HepG2 (cell line): ENCODE measurements at regions not wholly inside any gene's neighbourhood (a gene's known extent, or its start where the extent isn't known, plus 50 kb on each side); places are given as distances from the start of the nearest gene placed in this dataset.
"Not testable (repeated sequence)": the region's sequence is repeated elsewhere in the genome, so short reads cannot be mapped to it uniquely, and the experiment has no call there.

ENCODE experiments used
- ATAC-seq: fragments of 200-7000 bp; cut with Tn5 transposase; 3 replicates; pipeline ENCODE4 v1.9.1; 2020; ENCODE audit warnings: mild to moderate bottlenecking, moderate library complexity
- BruUV-seq: library from RNA; stranded (reverse); fragments of 400-500 nt; replicated peaks from 2 replicates; lab custom pipeline; 2021; lab: Mats Ljungman, UMichigan
- CTCF ChIA-PET: fragments of 300-600 bp; formaldehyde crosslinking; extraction: SDS; loops from one replicate; lab custom pipeline; 2021; ENCODE audit warnings: low total read pairs, inconsistent platforms, low intra/inter-chr PET ratio; lab: Yijun Ruan, JAX
- POLR2A ChIA-PET: fragments of 350-600 bp; sonication (Branson Sonifier 250); formaldehyde crosslinking; loops from one replicate; lab custom pipeline; 2020; ENCODE audit warnings: antibody characterized with exemption, inconsistent platforms; lab: Yijun Ruan, JAX
- DNase-seq: peaks from one replicate; pipeline ENCODE4 v3.0.0-alpha.2; 2015; ENCODE audit warnings: low spot score
- FAIRE-seq: peaks from 3 replicates; lab custom pipeline; 2011; peaks lifted over from hg19 to GRCh38; lab: Jason Lieb, UNC
- H2AFZ ChIP-seq: one replicate; pipeline ENCODE4 v1.6.1; 2011; ENCODE audit warnings: low read length, inconsistent platforms
- H3K27ac ChIP-seq: fragments of 300-600 bp; 3 replicates; pipeline ENCODE4 v1.8.0; 2011; ENCODE audit warnings: mixed run types, mild to moderate bottlenecking, mixed read lengths, low read length, inconsistent platforms; ENCODE audit not compliant: insufficient read depth; ENCODE audit errors: extremely low read length
- H3K27me3 ChIP-seq, 2 experiments: fragments of 200-600 bp in 1 of 2; 2 replicates in 1 of 2; 3 replicates in 1 of 2; pipeline versions ENCODE4 v1.6.0 to v1.8.0; 2011; ENCODE audit warnings: low read length in 2 of 2, mild to moderate bottlenecking in 2 of 2, moderate library complexity in 2 of 2, inconsistent platforms in 1 of 2; ENCODE audit not compliant: insufficient read depth in 2 of 2, control insufficient read depth in 1 of 2
- H3K36me3 ChIP-seq, 2 experiments: fragments of 200-600 bp in 1 of 2; replicated peaks in 1 of 2; 2 replicates in 1 of 2; 3 replicates in 1 of 2; pipeline versions ENCODE4 v1.5.1 to v1.8.0; 2011; ENCODE audit warnings: low read length in 2 of 2, inconsistent platforms in 1 of 2; ENCODE audit not compliant: insufficient read depth in 2 of 2, control insufficient read depth in 1 of 2
- H3K4me1 ChIP-seq: 2 replicates; pipeline ENCODE4 v1.5.1; 2012; ENCODE audit warnings: low read length, inconsistent platforms; ENCODE audit not compliant: insufficient read depth
- H3K4me2 ChIP-seq: 2 replicates; pipeline ENCODE4 v1.6.0; 2011; ENCODE audit warnings: low read depth, low read length, inconsistent platforms
- H3K4me3 ChIP-seq, 3 experiments: fragments of 200-600 bp in 1 of 3; sonication (generic), shearing (Covaris generic) in 1 of 3; replicated peaks in 1 of 3; 2 replicates each; pipeline ENCODE4 v1.5.1; 2011 to 2016; ENCODE audit warnings: low read length in 3 of 3, inconsistent platforms in 2 of 3, low read depth in 2 of 3, mild to moderate bottlenecking in 2 of 3, control low read depth in 1 of 3, mixed read lengths in 1 of 3; ENCODE audit not compliant: insufficient read depth in 1 of 3
- H3K79me2 ChIP-seq: one replicate; pipeline ENCODE4 v1.6.1; 2011; ENCODE audit warnings: low read length, inconsistent platforms; ENCODE audit not compliant: insufficient read depth
- H3K9ac ChIP-seq: 2 replicates; pipeline ENCODE4 v1.6.0; 2011; ENCODE audit warnings: mild to moderate bottlenecking, low read depth, low read length, inconsistent platforms; ENCODE audit not compliant: insufficient read depth
- H3K9me3 ChIP-seq: 2 replicates; pipeline ENCODE4 v1.5.1; 2012; ENCODE audit warnings: mild to moderate bottlenecking, low read length
- H4K20me1 ChIP-seq: 2 replicates; pipeline ENCODE4 v1.6.0; 2011; ENCODE audit warnings: inconsistent platforms, mild to moderate bottlenecking, low read length, moderate library complexity; ENCODE audit not compliant: insufficient read depth
- WGBS: methylation state at CpG from one replicate; pipeline ENCODE4 v1.1.6; 2017; ENCODE audit warnings: low lambda C conversion rate; 5-methylcytosine and 5-hydroxymethylcytosine counted together
- in situ Hi-C: cut with HindIII; loops from 2 replicates; pipeline ENCODE4 v1.10.0; 2017; ENCODE audit warnings: low pct_unique_long_range_greater_than_20kb; ENCODE audit not compliant: extremely low pct_ligation_motif_present
- intact Hi-C: fragments of 100-400 bp; cut with micrococcal nuclease; formaldehyde crosslinking; loops from one replicate; pipeline ENCODE4 v1.10.0; 2022; ENCODE audit not compliant: unreplicated experiment

GRCh38 chr2:89233931-89234330 is 542.5 kb downstream of the RPIA start:
- CTCF ChIA-PET, H3K9me3 ChIP-seq, H3K36me3 ChIP-seq, H3K27ac ChIP-seq, H3K4me2 ChIP-seq, H3K4me1 ChIP-seq, H2AFZ ChIP-seq, FAIRE-seq, DNase-seq, intact Hi-C loops, ATAC-seq, POLR2A ChIA-PET, H4K20me1 ChIP-seq, BruUV-seq, H3K79me2 ChIP-seq, H3K9ac ChIP-seq, H3K27me3 ChIP-seq, in situ Hi-C loops, H3K4me3 ChIP-seq: not testable (repeated sequence)
- 0% methylated on average over 3 of the region's 4 CpGs for WGBS

GRCh38 chr2:89234818-89235466 is 543.5 kb downstream of the RPIA start:
- ATAC-seq, H4K20me1 ChIP-seq, H3K79me2 ChIP-seq, H3K9ac ChIP-seq, CTCF ChIA-PET, BruUV-seq, intact Hi-C loops, H3K4me1 ChIP-seq, FAIRE-seq, H3K27me3 ChIP-seq, DNase-seq, H3K4me2 ChIP-seq, H3K27ac ChIP-seq, H2AFZ ChIP-seq, H3K36me3 ChIP-seq, in situ Hi-C loops, H3K4me3 ChIP-seq, H3K9me3 ChIP-seq, POLR2A ChIA-PET: not testable (repeated sequence)
- 0% methylated on average over 1 of the region's 3 CpGs for WGBS

DNA sequence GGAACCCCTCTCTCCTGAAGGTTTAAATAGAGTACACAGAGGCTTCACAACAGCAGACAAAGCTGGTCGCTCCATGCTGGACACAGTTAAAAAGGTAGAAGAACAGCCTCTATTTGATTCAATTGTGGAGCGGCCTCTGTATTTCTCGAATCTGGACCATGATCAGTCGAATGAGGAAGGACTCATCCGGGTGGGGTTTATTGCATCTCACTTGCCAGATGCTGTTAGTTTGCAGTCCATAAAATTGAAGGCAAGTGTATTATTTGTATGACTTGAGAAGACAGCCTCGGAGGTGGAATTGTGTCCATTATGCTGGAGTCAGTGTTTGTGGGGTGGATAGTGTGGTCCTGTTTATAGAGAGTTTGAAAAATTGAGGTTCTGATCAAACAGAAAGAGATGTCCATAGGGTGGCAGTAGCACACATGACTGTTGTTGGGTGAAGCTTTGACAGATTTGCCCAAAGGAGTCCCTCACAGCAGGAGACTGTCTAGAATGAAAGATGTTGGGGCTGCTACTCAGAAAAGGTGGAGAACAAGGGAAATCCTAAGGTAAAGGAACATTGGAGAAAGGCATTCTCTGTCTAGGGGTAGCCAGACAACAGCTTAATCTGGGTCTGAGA is 545.5 kb downstream of the RPIA start:
- DNase-seq, FAIRE-seq, H3K36me3 ChIP-seq, POLR2A ChIA-PET, H3K4me2 ChIP-seq, H3K27ac ChIP-seq, H3K9ac ChIP-seq, H2AFZ ChIP-seq, intact Hi-C loops, H3K79me2 ChIP-seq, H3K4me1 ChIP-seq, in situ Hi-C loops, H3K9me3 ChIP-seq, H4K20me1 ChIP-seq, BruUV-seq, H3K4me3 ChIP-seq, H3K27me3 ChIP-seq, CTCF ChIA-PET: not testable (repeated sequence)
- ATAC-seq, result peak; percentile 64
- no CpG with 5 or more reads among the region's 6 CpGs for WGBS

- H3K27ac ChIP-seq, DNase-seq, H3K4me1 ChIP-seq, H3K36me3 ChIP-seq, H3K4me3 ChIP-seq, H3K27me3 ChIP-seq, BruUV-seq, POLR2A ChIA-PET, in situ Hi-C loops, intact Hi-C loops, H3K9me3 ChIP-seq, CTCF ChIA-PET, H2AFZ ChIP-seq, H4K20me1 ChIP-seq, H3K79me2 ChIP-seq, H3K4me2 ChIP-seq, H3K9ac ChIP-seq: not testable (repeated sequence)
- ATAC-seq (peak; percentile 87), FAIRE-seq (peak; percentile 18)
- no CpG with 5 or more reads among the region's 4 CpGs for WGBS
Observed at GRCh38 chr2:89237783-89238182, 546.3 kb downstream of the RPIA start.
